Kidney glomerular epithelial cell (primary cell): ENCODE measurements at regions not wholly inside any gene's neighbourhood (a gene's known extent, or its start where the extent isn't known, plus 50 kb on each side); places are given as distances from the start of the nearest gene placed in this dataset.
A peak's percentile ranks its signal among the peaks of the same experiment; 100 is the strongest.

Source experiments
- DNase-seq: peaks from one replicate; lab custom pipeline; 2025; lab: John Stamatoyannopoulos, UW

- peak; percentile 94 for DNase-seq
Observed at GRCh38 chr3:187954873-187955586, 198.9 kb upstream of the LPP start.

GRCh38 chr3:187955587-187955952, 198.4 kb upstream of the LPP start:
- no peak for DNase-seq

GRCh38 chr3:187957165-187957581, 196.8 kb upstream of the LPP start:
- no peak for DNase-seq

GRCh38 chr3:187957582-187957981, 196.4 kb upstream of the LPP start:
- DNase-seq: no peak

GRCh38 chr3:187958432-187959003, 195.4 kb upstream of the LPP start:
- DNase-seq: no peak

GRCh38 chr3:187960820-187961219, 193.1 kb upstream of the LPP start:
- DNase-seq: no peak

- DNase-seq: no peak
Observed at GRCh38 chr3:187961366-187961765, 192.6 kb upstream of the LPP start.

- no peak for DNase-seq
Observed at GRCh38 chr3:187963003-187963676, 190.8 kb upstream of the LPP start.

GRCh38 chr3:187963677-187964385, 190.1 kb upstream of the LPP start:
- DNase-seq: no peak

- no peak for DNase-seq
Observed at GRCh38 chr3:187964760-187965159, 189.2 kb upstream of the LPP start.

- DNase-seq: no peak
Observed at GRCh38 chr3:187966096-187966495, 187.9 kb upstream of the LPP start.

GRCh38 chr3:187966636-187967406, 187.1 kb upstream of the LPP start:
- DNase-seq: no peak

GRCh38 chr3:187967993-187968392, 186.0 kb upstream of the LPP start:
- DNase-seq: no peak

- DNase-seq: peak; percentile 26
Observed at GRCh38 chr3:187968883-187969580, 184.9 kb upstream of the LPP start.

GRCh38 chr3:187969581-187969950, 184.4 kb upstream of the LPP start:
- no peak for DNase-seq

- no peak for DNase-seq
Observed at GRCh38 chr3:187970106-187970505, 183.9 kb upstream of the LPP start.

- DNase-seq: no peak
Observed at GRCh38 chr3:187971629-187972028, 182.3 kb upstream of the LPP start.

GRCh38 chr3:187972454-187972853, 181.5 kb upstream of the LPP start:
- DNase-seq: no peak

- DNase-seq: no peak
Observed at GRCh38 chr3:187973977-187974870, 179.7 kb upstream of the LPP start.

- no peak for DNase-seq
Observed at GRCh38 chr3:187974871-187975271, 179.1 kb upstream of the LPP start.
